ENCODE measurements at regions not wholly inside any gene's neighbourhood (a gene's known extent, or its start where the extent isn't known, plus 50 kb on each side); places are given as distances from the start of the nearest gene placed in this dataset.

DNA sequence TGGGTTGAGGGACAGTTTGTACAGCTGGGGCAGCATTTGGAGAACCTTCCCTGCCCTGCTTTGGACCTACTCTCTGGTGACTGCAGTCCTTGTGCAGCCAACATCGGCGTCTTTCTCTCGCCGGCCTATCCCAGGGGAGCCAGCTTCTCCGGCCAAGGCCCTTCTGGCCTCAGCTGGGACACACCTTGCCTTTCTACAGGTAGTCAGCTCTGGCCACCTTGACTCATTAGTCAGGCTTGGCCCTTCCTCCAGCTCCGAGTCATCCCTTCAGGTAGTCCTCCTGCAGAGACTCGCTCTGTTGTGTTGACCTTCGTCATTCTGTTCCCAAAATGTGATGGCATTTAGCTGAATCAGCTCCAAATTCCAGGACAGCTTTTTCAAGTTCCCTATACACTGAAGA lies 145.0 kb upstream of the CHST15 start:
- TF ChIP-seq ZNF274 (IDR thresholded peaks at IDR 0.05; ENCODE audit: low read depth, low read length): no peak
- no peak for TF ChIP-seq YY1 (IDR thresholded peaks at IDR 0.05; ENCODE audit: insufficient read depth, insufficient read length)
- TF ChIP-seq SUZ12 (IDR thresholded peaks at IDR 0.05; ENCODE audit: extremely low read depth, insufficient read depth, insufficient read length): no peak

Data from NT2/D1 (cell line).